ENCODE measurements at regions not wholly inside any gene's neighbourhood (a gene's known extent, or its start where the extent isn't known, plus 50 kb on each side); places are given as distances from the start of the nearest gene placed in this dataset.
A peak's percentile ranks its signal among the peaks of the same experiment; 100 is the strongest.

GRCh38 chr17:77814091-77814772 is 144.3 kb upstream of the TNRC6C start:
- Histone ChIP-seq H3K9me3 (ENCODE audit: control insufficient read depth in 2 of 3, low read length in 3 of 3) (no peaks in the 10 kb centered on the region), H3K27ac (ENCODE audit: low read depth, low read length) (no peak overlapping the region), H3K4me1 (ENCODE audit: control insufficient read depth in 2 of 2, insufficient read depth in 2 of 2, low read length in 2 of 2) (no peaks in the 10 kb centered on the region), H3K4me3 (ENCODE audit: low read length) (no peak overlapping the region), H3K36me3 (ENCODE audit: control insufficient read depth in 2 of 3, insufficient read depth in 3 of 3, low read length in 3 of 3) (no peaks in the 10 kb centered on the region), H3K27me3 (ENCODE audit: control insufficient read depth in 2 of 2, insufficient read depth in 2 of 2, low read length in 2 of 2) (no peaks in the 10 kb centered on the region)
- CTCF ChIA-PET, result no interaction called here
- H3K27me3 Mint-ChIP-seq, result peaks cover 0 to 16% (median 0%) of the 10 kb centered on the region in 5 donors
- no peak overlapping the region for H3K27ac Mint-ChIP-seq
- H3K36me3 Mint-ChIP-seq, result no peaks in the 10 kb centered on the region
- ATAC-seq, result no peak
- H3K9me3 Mint-ChIP-seq, result peaks cover 0 to 2% (median 0%) of the 10 kb centered on the region in 11 donors
- H3K4me3 Mint-ChIP-seq, result no peak overlapping the region
- H3K4me1 Mint-ChIP-seq, result peaks cover 0 to 3% (median 0%) of the 10 kb centered on the region in 7 donors
- POLR2A ChIA-PET, result no interaction called here
- intact Hi-C loops (cut with micrococcal nuclease), result no loop called here
- DNase-seq, result no peak

- Histone ChIP-seq H3K4me1 (ENCODE audit: control insufficient read depth in 2 of 2, insufficient read depth in 2 of 2, low read length in 2 of 2) (no peaks in the 10 kb centered on the region), H3K27me3 (ENCODE audit: control insufficient read depth in 2 of 2, insufficient read depth in 2 of 2, low read length in 2 of 2) (no peaks in the 10 kb centered on the region), H3K9me3 (ENCODE audit: control insufficient read depth in 2 of 3, low read length in 3 of 3) (no peaks in the 10 kb centered on the region), H3K4me3 (ENCODE audit: low read length) (no peak overlapping the region), H3K36me3 (ENCODE audit: control insufficient read depth in 2 of 3, insufficient read depth in 3 of 3, low read length in 3 of 3) (no peaks in the 10 kb centered on the region), H3K27ac (ENCODE audit: low read depth, low read length) (no peak overlapping the region)
- POLR2A ChIA-PET, result interaction anchor here (0.6 kb wide), 2 partner anchors 29 to 408 kb away, joined by 3 to 7 read pairs; no protein-coding TSS in a partner anchor
- intact Hi-C loops (cut with micrococcal nuclease), result no loop called here
- Mint-ChIP-seq H3K4me1 (peaks cover 0 to 3% (median 0%) of the 10 kb centered on the region in 7 donors), H3K9me3 (peaks cover 0 to 2% (median 0%) of the 10 kb centered on the region in 11 donors), H3K27ac (no peak overlapping the region), H3K4me3 (no peak overlapping the region), H3K27me3 (peaks cover 0 to 23% (median 0%) of the 10 kb centered on the region in 5 donors), H3K36me3 (no peaks in the 10 kb centered on the region)
- CTCF ChIA-PET, result no interaction called here
- DNase-seq, result no peak
- no peak for ATAC-seq
Measured at GRCh38 chr17:77815127-77815905, 143.2 kb upstream of the TNRC6C start.

GRCh38 chr17:77817953-77818352 is 140.6 kb upstream of the TNRC6C start:
- H3K4me3 Mint-ChIP-seq, result no peak overlapping the region
- peaks cover 0 to 2% (median 0%) of the 10 kb centered on the region in 11 donors for H3K9me3 Mint-ChIP-seq
- H3K36me3 Mint-ChIP-seq, result no peaks in the 10 kb centered on the region
- H3K27me3 ChIP-seq (ENCODE audit: control insufficient read depth in 2 of 2, insufficient read depth in 2 of 2, low read length in 2 of 2), result no peaks in the 10 kb centered on the region
- H3K27me3 Mint-ChIP-seq, result peaks cover 0 to 28% (median 0%) of the 10 kb centered on the region in 5 donors
- H3K4me1 ChIP-seq (ENCODE audit: control insufficient read depth in 2 of 2, insufficient read depth in 2 of 2, low read length in 2 of 2), result no peaks in the 10 kb centered on the region
- H3K36me3 ChIP-seq (ENCODE audit: control insufficient read depth in 2 of 3, insufficient read depth in 3 of 3, low read length in 3 of 3), result no peaks in the 10 kb centered on the region
- H3K27ac ChIP-seq (ENCODE audit: low read depth, low read length), result no peak overlapping the region
- ATAC-seq (no peak), DNase-seq (no peak)
- no peaks in the 10 kb centered on the region for H3K9me3 ChIP-seq (ENCODE audit: control insufficient read depth in 2 of 3, low read length in 3 of 3)
- no peak overlapping the region for H3K27ac Mint-ChIP-seq
- no peak overlapping the region for H3K4me3 ChIP-seq (ENCODE audit: low read length)
- ChIA-PET CTCF (no interaction called here), POLR2A (no interaction called here)
- intact Hi-C loops (cut with micrococcal nuclease), result no loop called here
- peaks cover 0 to 1% (median 0%) of the 10 kb centered on the region in 7 donors for H3K4me1 Mint-ChIP-seq

GRCh38 chr17:77819497-77819896 is 139.0 kb upstream of the TNRC6C start:
- H3K4me1 Mint-ChIP-seq, result peaks cover 0 to under 1% (median 0%) of the 10 kb centered on the region in 7 donors
- intact Hi-C loops (cut with micrococcal nuclease), result no loop called here
- H3K4me3 Mint-ChIP-seq, result no peak overlapping the region
- no peak overlapping the region for H3K4me3 ChIP-seq (ENCODE audit: low read length)
- no peak for DNase-seq
- peaks cover 0 to 28% (median 0%) of the 10 kb centered on the region in 5 donors for H3K27me3 Mint-ChIP-seq
- no peaks in the 10 kb centered on the region for H3K27me3 ChIP-seq (ENCODE audit: control insufficient read depth in 2 of 2, insufficient read depth in 2 of 2, low read length in 2 of 2)
- CTCF ChIA-PET, result interaction anchor here (0.6 kb wide), 1 partner anchor 215 kb away, joined by 3 read pairs; no protein-coding TSS in a partner anchor
- POLR2A ChIA-PET, result interaction anchor here (0.5 kb wide), 1 partner anchor 135 kb away, joined by 3 read pairs; no protein-coding TSS in a partner anchor
- no peak for ATAC-seq
- no peaks in the 10 kb centered on the region for H3K9me3 Mint-ChIP-seq
- no peaks in the 10 kb centered on the region for H3K36me3 ChIP-seq (ENCODE audit: control insufficient read depth in 2 of 3, insufficient read depth in 3 of 3, low read length in 3 of 3)
- H3K4me1 ChIP-seq (ENCODE audit: control insufficient read depth in 2 of 2, insufficient read depth in 2 of 2, low read length in 2 of 2), result no peaks in the 10 kb centered on the region
- no peak overlapping the region for H3K27ac ChIP-seq (ENCODE audit: low read depth, low read length)
- H3K27ac Mint-ChIP-seq, result peak overlapping the region in 1 of 9 donors; percentile 85
- H3K36me3 Mint-ChIP-seq, result no peaks in the 10 kb centered on the region
- no peaks in the 10 kb centered on the region for H3K9me3 ChIP-seq (ENCODE audit: control insufficient read depth in 2 of 3, low read length in 3 of 3)

- DNase-seq, result no peak
- CTCF ChIA-PET, result interaction anchor here (0.7 kb wide), 1 partner anchor 279 kb away, joined by 3 read pairs; no protein-coding TSS in a partner anchor
- Mint-ChIP-seq H3K9me3 (no peaks in the 10 kb centered on the region), H3K36me3 (no peaks in the 10 kb centered on the region), H3K4me3 (no peak overlapping the region), H3K27ac (no peak overlapping the region), H3K27me3 (peaks cover 0 to 28% (median 0%) of the 10 kb centered on the region in 5 donors), H3K4me1 (peaks cover 0 to 5% (median 0%) of the 10 kb centered on the region in 7 donors)
- Histone ChIP-seq H3K4me3 (ENCODE audit: low read length) (no peak overlapping the region), H3K36me3 (ENCODE audit: control insufficient read depth in 2 of 3, insufficient read depth in 3 of 3, low read length in 3 of 3) (no peaks in the 10 kb centered on the region), H3K4me1 (ENCODE audit: control insufficient read depth in 2 of 2, insufficient read depth in 2 of 2, low read length in 2 of 2) (no peaks in the 10 kb centered on the region), H3K27me3 (ENCODE audit: control insufficient read depth in 2 of 2, insufficient read depth in 2 of 2, low read length in 2 of 2) (no peaks in the 10 kb centered on the region), H3K27ac (ENCODE audit: low read depth, low read length) (no peak overlapping the region), H3K9me3 (ENCODE audit: control insufficient read depth in 2 of 3, low read length in 3 of 3) (no peaks in the 10 kb centered on the region)
- intact Hi-C loops (cut with micrococcal nuclease), result no loop called here
- no peak for ATAC-seq
- POLR2A ChIA-PET, result no interaction called here
Measured at GRCh38 chr17:77821114-77821513, 137.4 kb upstream of the TNRC6C start.

- Mint-ChIP-seq H3K27ac (peak overlapping the region in 1 of 9 donors; percentile 47), H3K4me3 (no peak overlapping the region), H3K4me1 (peaks cover 0 to 9% (median 2%) of the 10 kb centered on the region in 7 donors), H3K9me3 (no peaks in the 10 kb centered on the region), H3K27me3 (peaks cover 0 to 28% (median 0%) of the 10 kb centered on the region in 5 donors), H3K36me3 (no peaks in the 10 kb centered on the region)
- Histone ChIP-seq H3K4me1 (ENCODE audit: control insufficient read depth in 2 of 2, insufficient read depth in 2 of 2, low read length in 2 of 2) (no peaks in the 10 kb centered on the region), H3K27me3 (ENCODE audit: control insufficient read depth in 2 of 2, insufficient read depth in 2 of 2, low read length in 2 of 2) (no peaks in the 10 kb centered on the region), H3K4me3 (ENCODE audit: low read length) (no peak overlapping the region), H3K9me3 (ENCODE audit: control insufficient read depth in 2 of 3, low read length in 3 of 3) (no peaks in the 10 kb centered on the region), H3K27ac (ENCODE audit: low read depth, low read length) (no peak overlapping the region), H3K36me3 (ENCODE audit: control insufficient read depth in 2 of 3, insufficient read depth in 3 of 3, low read length in 3 of 3) (no peaks in the 10 kb centered on the region)
- ATAC-seq (no peak), DNase-seq (no peak)
- ChIA-PET POLR2A (no interaction called here), CTCF (no interaction called here)
- intact Hi-C loops (cut with micrococcal nuclease), result no loop called here
Measured at GRCh38 chr17:77822302-77823030, 136.0 kb upstream of the TNRC6C start.
